AG10803 (cell line): ENCODE measurements at regions not wholly inside any gene's neighbourhood (a gene's known extent, or its start where the extent isn't known, plus 50 kb on each side); places are given as distances from the start of the nearest gene placed in this dataset.

Experiments used
- DNase-seq: peaks from one replicate; pipeline ENCODE4 v3.0.0; 2010; ENCODE audit warnings: low read depth
- H3K4me3 ChIP-seq: 2 replicates; pipeline ENCODE4 v1.5.1; 2011; ENCODE audit warnings: mild to moderate bottlenecking, low read length, control low read depth
- TF ChIP-seq, protein P1 (sequence below): conservative IDR thresholded peaks from 2 replicates; pipeline ENCODE4 v1.5.1; 2011; ENCODE audit warnings: mild to moderate bottlenecking, low read length, control low read depth, inconsistent platforms

DNA sequence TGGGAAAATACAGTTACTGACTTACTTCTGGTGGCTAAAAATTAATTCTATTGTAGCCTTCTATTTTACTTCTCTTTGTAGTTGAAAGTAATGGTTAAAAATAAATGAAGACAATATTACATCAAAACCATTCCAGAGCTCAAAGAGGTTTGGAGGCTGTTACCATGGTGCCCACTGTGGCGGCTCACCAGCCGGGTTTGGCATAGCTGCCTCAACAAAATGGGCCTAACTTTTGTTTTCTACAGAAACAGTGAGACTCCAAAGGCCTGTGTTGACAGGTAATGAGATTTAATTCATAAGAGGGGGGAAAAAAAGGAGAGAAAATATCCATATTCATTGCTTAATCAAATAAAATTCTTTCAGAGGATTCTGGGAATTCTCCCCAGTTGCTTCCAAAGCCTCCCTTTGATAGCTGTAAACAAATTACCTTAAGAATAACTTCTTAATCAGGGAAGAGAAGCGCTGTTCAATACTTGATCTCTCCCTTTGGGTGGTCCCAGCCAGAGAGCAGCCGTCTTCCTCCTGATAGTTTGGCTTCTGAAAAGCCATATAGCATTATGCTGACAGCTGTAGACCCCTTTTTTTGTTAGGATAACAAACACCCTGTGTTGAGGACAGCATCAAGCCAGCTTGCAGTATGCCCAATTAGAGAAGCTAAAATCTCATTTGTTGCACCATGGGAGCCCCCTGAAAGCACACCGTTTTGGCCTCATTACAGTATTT, 266.8 kb downstream of the NEDD1 start:
- DNase-seq, result no peak
- TF ChIP-seq, protein P1, sequence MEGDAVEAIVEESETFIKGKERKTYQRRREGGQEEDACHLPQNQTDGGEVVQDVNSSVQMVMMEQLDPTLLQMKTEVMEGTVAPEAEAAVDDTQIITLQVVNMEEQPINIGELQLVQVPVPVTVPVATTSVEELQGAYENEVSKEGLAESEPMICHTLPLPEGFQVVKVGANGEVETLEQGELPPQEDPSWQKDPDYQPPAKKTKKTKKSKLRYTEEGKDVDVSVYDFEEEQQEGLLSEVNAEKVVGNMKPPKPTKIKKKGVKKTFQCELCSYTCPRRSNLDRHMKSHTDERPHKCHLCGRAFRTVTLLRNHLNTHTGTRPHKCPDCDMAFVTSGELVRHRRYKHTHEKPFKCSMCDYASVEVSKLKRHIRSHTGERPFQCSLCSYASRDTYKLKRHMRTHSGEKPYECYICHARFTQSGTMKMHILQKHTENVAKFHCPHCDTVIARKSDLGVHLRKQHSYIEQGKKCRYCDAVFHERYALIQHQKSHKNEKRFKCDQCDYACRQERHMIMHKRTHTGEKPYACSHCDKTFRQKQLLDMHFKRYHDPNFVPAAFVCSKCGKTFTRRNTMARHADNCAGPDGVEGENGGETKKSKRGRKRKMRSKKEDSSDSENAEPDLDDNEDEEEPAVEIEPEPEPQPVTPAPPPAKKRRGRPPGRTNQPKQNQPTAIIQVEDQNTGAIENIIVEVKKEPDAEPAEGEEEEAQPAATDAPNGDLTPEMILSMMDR, result no peak
- H3K4me3 ChIP-seq, result no peak overlapping the region

DNA sequence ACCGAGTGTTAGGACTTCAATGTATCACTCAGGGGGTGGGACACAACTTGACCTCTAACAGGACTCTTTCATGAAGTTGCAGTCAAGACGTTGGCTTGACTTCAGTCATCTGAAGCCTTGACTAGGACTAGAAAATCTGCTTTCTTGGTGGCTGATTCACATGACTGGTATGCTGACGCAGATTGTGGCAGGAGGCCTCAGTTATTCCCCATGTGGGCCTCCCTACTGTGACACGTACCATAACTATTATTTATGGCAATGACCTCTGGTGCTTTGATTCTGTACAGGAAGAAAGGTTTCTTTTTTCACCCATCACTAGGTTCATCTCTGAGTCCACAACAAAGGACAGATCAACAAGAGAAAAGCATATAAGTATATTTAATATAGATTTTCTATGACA, 270.4 kb downstream of the NEDD1 start:
- H3K4me3 ChIP-seq, result no peak overlapping the region
- TF ChIP-seq, protein P1, result no peak
- no peak for DNase-seq

- H3K4me3 ChIP-seq, result no peak overlapping the region
- DNase-seq, result no peak
- TF ChIP-seq, protein P1, result no peak
These were observed 274.7 kb downstream of the NEDD1 start for GRCh38 chr12:97181571-97182265.

DNA sequence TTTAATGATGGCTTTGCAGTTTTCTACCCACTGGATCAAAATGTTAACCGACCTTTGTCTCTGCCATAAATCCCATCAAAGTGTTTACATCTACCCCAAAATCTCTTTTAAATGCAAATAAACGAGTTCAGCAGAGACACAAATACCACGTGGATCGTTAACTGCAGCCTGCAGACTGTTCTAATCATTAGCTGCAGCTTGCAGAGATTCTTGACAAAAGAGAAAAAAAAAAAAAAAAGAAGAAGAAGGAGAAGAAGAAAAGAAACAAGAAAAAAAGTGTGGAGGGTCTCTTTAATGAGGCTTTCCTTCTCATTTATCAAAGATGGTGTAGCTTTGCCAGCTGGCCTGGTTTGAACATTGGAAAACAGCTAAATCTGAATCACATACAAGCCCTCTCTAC, 275.7 kb downstream of the NEDD1 start:
- H3K4me3 ChIP-seq, result no peak overlapping the region
- TF ChIP-seq, protein P1, result no peak
- no peak for DNase-seq

DNA sequence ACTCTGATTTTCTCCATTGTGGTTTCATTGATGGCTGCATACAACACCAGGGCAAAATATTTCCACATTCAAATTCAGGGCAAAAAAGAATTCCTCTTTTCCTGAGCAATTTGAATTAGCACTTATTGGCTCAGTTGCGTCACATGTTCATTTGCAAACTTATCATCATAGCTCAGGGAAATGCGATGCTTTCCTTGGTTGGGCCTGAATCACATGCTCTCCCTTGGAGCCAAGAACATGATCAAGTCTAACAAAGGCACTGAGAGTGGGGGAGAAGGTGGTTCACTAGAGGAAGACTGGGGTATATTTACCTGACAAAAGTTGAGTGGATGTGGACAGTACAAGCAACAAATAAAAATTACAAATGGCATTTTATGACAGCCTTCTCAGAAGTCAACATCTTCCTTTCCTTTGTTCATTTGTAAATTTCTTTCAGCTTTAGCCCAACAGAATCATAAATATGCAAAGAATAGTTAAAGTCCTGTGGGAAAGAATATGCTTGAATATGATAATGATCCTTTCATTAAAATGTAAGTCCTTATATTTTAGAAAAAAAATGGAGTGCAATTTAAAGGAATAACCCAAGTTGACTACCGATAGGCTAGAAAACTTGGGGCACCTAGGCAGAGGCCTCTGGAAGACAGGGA, 277.2 kb downstream of the NEDD1 start:
- H3K4me3 ChIP-seq, result no peak overlapping the region
- TF ChIP-seq, protein P1, result no peak
- no peak for DNase-seq

- TF ChIP-seq, protein P1, result no peak
- H3K4me3 ChIP-seq, result no peak overlapping the region
- DNase-seq, result no peak
These were observed 277.0 kb upstream of the RMST start for GRCh38 chr12:97185567-97185966.

GRCh38 chr12:97194546-97194945, 268.1 kb upstream of the RMST start:
- no peak overlapping the region for H3K4me3 ChIP-seq
- TF ChIP-seq, protein P1, result no peak
- no peak for DNase-seq
